DMS153 treated with DMSO at 0.1 percent for 48 hours (cell line): ENCODE measurements at regions not wholly inside any gene's neighbourhood (a gene's known extent, or its start where the extent isn't known, plus 50 kb on each side); places are given as distances from the start of the nearest gene placed in this dataset.
"Not testable (repeated sequence)": the region's sequence is repeated elsewhere in the genome, so short reads cannot be mapped to it uniquely, and the experiment has no call there.

Experiments used
- DNase-seq: peaks from one replicate; lab custom pipeline; 2025; ENCODE audit not compliant: unreplicated experiment; lab: John Stamatoyannopoulos, UW

DNA sequence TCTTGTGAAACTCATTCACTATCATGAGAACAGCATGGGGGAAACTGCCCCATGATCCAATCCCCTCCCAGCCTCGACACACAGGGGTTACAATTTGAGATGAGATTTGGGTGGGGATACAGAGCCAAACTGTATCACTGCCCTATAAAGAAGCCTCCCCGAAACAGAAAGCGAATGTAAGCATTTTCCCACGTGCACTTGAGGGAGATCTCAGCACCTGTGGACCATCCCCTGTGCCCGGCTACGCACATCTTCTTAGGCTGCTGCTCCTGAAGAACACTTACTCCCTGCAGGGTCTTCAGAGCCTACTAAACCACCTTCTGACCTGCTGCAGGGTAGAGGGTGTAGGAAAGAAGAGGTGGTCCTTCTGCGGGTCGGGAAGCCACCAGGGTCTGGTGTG, 410.2 kb upstream of the IRX2 start:
- DNase-seq = no peak

DNA sequence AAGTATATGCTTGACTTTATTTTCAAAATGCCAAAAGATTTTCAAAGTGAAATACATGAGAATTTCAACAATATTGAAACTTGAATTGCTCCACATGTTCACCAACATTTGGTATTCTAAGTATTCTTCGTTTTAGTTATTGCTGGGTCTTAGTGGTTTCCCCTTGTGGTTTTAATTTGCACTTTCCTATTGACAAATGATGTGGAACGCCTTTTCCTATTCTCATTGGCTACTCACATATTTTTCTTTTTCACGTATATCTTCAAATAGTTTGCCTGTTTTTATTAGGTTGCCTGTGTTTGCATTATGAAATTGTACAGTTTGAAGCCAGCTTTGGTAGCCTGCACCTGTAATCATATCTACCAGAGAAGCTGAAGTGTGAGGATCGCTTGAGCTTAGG, 405.7 kb upstream of the IRX2 start:
- DNase-seq = no peak

DNA sequence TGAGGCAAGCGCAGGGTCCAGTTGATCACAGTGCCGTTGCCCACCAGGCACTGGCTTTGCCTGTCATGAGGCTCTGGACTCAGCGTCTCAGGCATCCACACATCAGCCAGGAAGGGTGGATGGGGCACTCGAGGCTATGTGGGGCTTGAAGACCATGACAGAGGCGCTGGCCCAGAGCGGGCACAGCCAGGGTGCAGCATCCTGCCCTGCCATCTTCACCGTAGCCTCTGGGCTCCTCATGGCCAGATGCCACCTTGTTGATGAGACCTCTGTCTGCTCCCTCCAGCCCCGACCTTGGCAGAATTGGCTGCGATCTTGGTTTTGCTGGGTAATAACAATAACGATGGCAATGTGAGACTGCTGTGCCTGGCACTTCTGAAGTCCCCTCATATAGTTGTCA, 404.2 kb upstream of the IRX2 start:
- no peak for DNase-seq

DNA sequence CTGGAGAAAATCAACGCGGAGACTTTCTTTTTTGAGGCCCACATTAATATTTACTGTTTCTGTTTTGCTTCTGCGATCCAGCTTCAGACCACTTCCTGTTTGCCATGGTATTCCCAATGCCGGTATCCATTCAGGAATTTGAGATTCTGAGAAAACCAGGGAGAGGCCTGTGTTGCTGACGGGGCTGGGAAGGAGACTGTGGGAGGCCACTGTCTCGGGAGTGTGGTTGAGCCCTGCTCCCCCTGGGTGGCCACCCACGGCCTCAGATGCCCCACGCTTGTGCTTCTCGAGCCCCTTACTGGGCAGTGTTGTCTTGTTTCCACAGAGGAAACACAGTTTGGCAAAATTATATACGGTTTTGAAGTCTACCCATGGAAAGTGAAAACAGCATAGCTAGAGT, 403.6 kb upstream of the IRX2 start:
- DNase-seq = no peak

DNA sequence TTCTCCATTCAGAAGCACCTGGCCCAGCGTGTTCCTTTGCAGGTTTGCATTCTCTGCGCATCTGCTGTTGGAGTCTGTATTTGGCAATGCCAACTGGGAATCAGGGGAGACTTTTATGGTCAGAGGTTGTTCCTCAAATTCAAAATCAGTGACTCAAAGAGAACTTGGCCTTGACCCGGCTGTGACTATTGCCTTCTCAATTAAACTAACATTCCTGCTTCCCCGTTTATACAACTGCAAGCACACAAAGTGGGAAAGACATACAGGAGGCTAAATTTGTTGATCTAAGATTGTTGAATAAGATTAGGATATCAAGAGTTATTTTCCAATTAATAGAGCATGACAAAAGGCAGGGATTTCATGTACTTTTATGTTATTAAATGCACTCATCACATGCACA, 402.4 kb upstream of the IRX2 start:
- no peak for DNase-seq

DNA sequence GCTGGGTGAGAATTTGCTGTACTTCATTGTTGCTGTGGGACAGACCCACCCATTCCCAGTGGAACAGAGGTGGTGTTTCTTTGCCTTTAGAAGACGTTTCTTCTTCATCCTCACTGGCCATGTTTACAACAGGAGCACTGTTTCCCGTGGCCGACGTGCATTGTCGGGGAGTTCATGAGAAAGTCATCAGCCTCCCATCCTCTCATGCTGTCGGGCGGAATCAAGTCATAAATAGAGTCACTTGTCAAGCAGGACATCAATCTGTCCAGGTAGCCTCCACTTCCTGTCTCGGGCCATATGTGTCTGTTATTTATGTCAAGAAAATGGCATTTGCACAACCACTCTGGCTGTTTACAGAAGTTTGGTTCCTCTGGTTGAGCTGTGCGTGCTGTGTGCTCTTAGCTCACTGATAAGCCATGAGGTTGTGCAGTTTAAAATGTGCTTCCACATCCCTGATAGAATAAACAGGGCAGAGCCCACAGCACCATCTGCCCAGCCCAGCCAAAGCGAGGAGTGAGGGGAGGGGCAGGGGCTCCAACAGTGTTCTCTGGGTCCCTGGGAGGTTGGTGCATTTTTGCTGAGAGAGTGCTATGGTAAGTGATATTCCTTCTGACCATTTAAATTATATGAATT, 401.9 kb upstream of the IRX2 start:
- peak; percentile 51 for DNase-seq

DNA sequence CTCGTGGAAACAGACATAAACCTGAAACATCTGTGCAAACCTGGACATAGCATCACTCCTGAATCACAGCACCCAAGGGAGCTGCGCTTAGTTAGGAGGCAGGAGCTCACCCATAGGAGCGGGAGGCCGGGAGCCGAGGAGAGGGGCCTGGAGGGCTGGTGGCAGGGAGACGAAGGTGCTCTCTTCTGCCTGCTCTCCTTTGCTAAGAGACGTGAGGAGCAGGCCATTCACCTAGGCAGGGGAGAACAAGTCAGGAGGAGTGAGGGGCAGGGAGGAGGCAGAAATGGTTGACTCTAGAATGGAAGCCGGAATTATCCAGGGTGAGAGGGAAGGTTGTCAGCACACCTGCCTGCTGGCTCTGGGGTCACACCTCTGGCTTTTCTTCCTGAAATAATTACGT, 398.4 kb upstream of the IRX2 start:
- no peak for DNase-seq

DNA sequence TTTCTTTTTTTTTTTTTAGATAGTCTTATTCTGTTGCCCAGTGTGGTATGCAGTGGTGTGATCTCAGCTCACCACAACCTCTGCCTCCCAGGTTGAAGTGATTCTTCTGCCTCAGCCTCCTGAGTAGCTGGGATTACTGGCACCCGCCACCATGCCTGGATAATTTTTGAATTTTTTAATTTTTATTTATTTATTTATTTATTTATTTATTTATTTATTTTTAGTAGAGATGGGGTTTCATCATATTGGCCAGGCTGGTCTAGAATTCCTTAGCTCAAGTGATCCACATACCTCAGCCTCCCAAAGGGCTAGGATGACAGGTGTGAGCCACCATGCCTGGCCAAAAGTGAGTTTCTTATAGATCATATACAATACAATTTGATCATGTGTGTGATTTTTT, 395.9 kb upstream of the IRX2 start:
- not testable (repeated sequence) for DNase-seq

DNA sequence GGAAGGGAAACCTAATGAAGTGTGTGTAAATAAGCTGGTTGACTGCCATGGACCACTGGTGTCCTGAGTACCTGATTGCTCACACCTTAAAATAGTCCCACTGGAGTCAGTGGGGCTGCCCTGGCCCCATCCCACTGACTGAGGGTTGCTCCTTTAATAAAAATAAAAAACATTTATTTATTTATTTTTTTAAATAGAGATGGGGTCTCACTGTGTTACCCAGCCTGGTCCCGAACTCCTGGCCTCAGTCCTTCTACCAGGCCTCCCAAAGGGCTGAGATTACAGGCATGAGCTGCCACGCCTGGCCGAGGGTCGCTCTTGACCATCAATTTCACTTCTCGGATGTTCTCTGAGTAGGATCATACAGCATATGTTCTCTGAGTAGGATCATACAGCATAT, 394.2 kb upstream of the IRX2 start:
- no peak for DNase-seq

DNA sequence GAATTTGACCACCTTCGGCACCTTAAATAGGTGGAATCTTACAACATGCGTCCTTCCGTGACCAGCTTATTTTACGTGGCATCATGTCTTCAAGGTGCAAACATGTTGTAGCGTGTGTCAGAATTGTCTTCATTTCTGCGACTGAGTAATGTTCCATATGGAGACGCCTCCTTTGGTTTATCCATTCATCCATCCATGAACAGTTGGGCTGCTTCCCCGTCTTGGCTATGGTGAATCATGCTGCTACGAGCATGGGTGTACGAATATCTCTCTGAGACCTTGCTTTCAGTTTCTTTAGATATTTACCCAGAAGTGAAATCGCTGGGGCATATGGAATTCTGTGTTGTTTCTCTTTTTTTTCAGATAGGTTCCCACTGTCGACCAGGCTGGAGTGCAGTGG, 391.9 kb upstream of the IRX2 start:
- DNase-seq = no peak

DNA sequence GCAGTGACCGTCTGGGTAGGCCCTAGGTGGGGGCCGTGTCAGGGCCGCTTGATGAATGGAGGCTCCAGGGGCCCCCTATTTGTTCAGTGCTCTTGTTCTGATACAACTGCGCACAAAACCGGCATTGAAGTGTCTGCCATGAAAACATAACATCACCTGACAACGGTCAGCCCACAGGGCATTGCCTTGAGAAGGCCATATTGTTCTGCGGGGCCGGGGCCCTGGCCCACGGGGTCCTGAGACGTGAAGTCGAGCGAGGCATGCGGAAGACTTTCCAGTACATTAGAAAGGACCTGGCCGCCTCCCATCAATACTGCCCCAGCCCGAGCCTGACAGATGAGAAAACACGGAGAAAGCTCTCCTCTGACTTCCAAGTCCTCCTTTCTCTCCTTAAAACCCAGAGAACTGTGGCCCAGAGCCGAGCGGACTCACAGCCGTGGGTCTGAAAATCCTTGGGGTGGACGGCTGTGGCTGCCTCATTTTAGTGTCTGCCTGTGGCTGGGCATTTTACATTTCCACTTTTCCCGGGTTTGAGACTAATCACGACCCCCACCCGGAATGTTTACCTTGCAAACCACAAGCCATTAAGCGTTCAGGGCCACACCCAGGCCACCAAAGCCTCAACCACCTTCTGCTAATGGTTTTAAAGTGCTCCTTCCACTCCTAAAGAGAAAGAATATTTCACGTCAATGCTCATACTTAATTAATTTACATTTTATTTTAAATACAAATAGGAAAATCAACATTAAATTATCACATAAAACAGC, 391.0 kb upstream of the IRX2 start:
- peak; percentile 43 for DNase-seq

DNA sequence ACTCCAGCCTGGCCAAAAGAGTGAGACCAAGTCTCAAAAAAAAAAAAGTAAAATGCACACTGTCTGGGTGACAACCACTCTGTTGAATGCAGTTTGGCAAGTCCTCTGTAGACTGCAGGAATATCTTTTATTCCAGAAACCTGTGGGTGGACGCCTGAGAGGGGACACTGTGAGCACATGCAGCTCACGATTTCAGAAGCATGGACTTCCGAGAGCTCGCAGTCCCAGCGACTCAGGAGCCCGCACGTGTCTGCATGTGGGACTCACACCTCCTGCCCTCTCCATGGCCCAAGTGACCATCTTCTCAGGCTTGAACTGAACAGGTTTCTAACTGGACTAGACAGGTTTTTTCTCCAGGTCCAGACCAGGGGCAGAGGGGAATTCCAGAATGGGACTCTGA, 388.6 kb upstream of the IRX2 start:
- DNase-seq = no peak

DNA sequence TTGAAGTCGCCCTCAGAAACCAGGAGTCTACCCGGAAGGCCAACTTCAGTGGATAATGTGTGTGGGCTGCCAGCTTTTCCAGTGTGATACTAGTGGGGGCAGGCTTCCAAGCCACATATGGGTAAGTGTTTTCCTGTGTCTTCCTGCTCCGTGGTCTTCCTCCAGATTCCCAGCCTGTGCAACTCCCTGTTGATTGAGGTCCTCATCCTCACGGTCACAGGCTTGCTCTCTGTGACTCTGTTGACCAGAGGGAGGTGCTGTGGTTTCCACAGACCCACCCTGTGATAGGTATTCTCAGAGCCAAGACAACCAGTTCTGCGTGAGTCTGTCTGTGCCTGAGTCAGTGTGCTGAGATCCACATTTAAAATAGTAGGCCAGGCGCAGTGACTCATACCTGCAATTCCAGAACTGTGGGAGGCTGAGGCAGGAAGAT, 388.0 kb upstream of the IRX2 start:
- DNase-seq = no peak

DNA sequence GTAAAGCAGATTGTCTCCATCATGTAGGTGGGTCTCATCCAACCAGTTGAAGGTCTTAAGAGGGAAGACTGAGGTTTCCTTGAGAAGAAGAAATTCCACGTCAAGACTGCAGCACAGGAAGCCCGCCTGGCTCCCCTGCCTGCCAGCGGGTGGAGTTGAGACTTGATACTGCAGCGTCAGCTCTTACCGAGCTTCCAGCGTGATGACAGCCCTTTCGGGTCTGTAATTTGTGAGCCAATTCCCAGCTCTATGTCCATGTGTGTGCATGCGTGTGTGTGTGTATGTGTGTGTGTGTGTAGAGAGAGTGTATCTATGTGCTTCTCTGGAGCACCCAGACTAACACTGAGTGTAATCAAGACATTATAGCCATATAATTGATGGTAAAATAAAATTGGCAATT, 379.7 kb upstream of the IRX2 start:
- no peak for DNase-seq

DNA sequence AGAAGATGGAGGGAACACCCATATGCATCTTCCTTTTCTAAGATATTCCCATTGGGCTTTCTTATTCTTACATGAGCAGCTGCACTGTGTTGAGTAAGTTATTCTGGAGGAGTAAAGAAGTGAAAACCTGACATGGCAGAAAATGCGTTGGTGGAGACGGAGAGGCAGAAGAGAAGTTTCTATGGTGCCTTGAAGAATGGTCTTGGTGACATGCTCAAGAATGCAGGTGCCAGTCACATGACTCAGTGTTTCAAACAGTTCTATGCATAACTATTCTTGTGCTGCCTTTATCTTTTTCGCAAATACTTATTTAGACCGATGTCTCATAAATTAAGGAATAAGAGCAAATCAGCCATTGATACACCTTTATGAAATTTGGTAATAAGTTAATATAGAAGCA, 377.8 kb upstream of the IRX2 start:
- no peak for DNase-seq

DNA sequence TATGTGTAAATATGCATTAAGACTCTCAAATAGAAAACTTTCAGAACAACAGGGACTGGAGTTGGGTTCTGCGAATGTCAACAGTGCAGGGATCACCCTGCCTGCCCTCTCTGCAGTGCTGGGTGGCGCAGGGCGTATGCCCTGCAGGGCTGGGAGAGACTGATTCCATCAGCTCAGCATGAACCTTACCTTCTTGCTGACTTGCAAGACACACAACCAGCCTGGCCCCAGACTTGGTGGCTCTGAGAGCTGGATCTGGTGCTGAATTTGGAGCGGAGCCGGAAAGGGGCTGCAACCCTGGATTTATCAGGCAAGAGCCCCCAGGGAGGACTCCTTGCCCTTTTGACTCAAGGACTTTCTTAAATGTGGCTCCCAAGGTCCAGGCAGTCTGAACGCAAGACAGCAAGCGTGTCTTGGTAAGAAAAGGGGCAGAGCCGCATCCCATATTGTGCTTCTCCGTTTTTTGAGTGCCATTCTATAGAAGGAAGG, 376.0 kb upstream of the IRX2 start:
- no peak for DNase-seq

DNA sequence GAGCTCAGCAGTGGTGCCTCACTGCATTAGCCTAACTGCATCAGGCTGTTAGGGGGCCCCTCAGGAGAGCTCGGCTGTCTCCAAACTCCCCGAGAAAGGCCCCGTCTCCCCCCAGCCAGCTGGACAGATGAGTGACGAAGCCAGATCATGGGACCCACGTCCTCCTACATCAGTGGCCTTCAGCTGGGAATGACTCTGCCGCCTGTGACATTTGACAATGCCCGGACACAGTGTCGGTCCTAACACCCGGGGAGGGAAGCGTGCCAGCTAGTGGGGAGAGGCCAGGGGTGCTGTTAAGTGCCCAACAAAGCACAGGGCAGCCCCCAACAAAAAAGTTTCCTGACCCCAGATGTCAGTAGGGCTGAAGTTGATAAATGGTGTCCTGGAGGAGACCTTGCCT, 375.2 kb upstream of the IRX2 start:
- DNase-seq = no peak

DNA sequence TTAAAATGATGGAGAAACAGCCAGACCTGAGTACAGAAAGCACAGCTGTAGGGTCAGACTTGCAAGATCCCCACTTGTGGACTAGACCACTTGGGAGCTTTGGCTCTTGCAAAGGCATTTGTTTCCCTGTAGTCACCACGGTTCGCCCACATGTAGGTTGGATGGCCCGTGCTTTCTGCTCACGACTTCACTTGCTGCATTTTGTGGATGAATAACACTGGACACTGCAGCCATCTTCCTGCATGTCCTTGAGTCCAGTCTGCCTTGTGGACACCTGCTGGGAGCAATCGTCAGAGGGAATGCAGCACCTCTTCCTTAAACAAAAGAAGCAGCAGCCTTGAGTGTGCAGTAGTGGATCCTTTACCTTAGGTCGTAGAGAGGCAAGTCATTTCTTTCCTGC, 372.9 kb upstream of the IRX2 start:
- no peak for DNase-seq

DNA sequence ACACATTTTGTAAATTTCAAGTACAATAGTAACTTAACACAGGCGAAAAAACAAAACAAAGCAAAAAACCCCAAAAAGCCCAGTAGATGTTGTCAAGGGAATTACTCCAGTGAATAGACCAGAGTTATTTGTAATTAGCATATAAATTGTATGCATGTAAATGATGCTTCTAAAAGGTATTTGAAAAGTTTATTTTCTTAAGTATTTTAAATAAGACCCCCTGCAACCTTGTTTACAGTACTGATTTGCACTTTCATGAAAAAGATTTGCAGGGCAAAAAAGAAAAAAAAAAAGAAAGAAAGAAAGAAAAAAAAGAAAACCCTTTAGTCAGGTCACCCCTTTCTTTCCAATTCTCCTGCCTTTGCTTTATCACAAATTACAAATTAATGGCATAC, 372.3 kb upstream of the IRX2 start:
- DNase-seq = no peak

DNA sequence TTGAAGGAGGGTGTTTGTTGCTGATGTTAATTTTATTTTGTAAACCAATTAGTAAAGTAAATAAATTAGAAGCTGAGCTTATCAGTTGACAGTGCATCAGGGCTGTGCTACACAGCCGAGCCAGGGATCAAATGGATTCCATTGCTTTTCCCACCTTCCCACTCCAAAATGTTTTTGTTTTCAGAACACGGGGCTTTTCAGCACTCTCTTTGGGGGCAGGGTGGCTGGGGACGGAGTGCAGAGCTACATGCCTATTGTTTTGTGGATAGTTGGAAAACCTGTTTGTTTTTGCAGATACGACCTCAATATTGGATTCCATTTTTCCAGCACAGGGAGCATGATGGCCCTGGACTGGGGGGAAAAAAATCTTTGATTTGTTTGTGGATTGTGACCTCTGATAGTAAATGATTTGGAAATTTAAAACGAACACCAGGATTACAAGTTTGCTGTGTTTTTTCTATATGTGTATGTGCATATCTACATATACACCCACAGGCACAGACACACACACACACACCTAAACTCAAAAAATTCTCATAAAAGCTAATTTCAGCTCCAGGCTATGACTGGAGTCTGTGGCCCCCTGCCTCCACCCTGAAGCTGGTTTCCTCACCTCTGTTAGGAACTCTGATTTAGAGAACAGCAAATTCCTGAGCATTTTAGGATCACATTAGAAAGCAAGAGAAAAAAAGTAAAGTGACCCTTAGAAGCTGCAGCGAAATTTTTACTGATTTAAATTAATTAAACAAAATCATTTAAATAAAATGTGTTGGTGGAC, 371.7 kb upstream of the IRX2 start:
- no peak for DNase-seq

DNA sequence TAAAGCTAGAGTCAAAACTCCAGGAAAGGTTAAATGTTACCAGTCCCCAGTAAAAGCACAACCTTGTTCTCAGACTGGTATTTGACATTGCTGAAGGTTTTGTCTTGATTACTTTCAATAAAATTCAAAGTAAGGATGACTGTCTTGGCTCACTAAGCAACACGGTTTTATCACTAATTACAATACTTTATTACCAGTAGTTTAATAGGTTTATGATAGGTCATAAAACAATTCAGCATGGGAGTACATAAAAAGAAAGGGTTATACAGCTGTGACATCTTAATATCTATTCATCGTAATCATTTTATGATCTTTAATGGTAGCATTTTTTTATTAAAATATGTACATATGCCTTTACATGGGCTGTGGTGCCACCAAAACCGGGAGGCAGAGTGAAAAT, 370.7 kb upstream of the IRX2 start:
- no peak for DNase-seq

DNA sequence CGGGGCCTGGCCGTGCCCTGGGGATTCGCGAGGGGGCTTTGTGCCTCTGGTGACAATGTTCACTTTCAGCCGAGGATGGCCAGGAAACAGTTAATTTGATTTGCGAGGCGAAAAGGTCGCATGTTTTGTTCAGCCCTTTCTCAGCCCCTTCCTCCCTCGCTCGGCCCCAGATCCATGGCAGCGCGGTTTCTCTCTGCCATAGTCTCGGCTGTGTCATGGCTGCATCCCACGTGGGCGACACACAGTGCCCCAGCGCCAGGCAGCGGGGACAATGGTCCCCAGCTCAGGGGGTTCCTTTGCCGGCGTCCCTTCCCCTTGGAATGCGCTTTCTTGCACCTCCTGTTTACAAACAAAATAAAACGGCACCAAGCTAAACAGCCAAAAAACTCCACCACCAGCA, 370.3 kb upstream of the IRX2 start:
- no peak for DNase-seq
